Activated T-cell treated with anti-CD3 and anti-CD28 coated beads, Interleukin-2, amount 50 U/mL, for 1 hour (primary cell): ENCODE measurements at regions not wholly inside any gene's neighbourhood (a gene's known extent, or its start where the extent isn't known, plus 50 kb on each side); places are given as distances from the start of the nearest gene placed in this dataset.
A peak's percentile ranks its signal among the peaks of the same experiment; 100 is the strongest.
"Not testable (repeated sequence)": the region's sequence is repeated elsewhere in the genome, so short reads cannot be mapped to it uniquely, and the experiment has no call there.

ENCODE experiments used
- DNase-seq: peaks from one replicate; pipeline ENCODE4 v3.0.0-alpha.2; 2020

GRCh38 chr19:20482721-20483120 is 82.9 kb downstream of the ZNF737 start:
- no peak for DNase-seq

GRCh38 chr19:20481736-20482135 is 83.8 kb downstream of the ZNF737 start:
- no peak for DNase-seq

- DNase-seq = no peak
Measured at GRCh38 chr19:20479483-20479882, 86.1 kb downstream of the ZNF737 start.

DNA sequence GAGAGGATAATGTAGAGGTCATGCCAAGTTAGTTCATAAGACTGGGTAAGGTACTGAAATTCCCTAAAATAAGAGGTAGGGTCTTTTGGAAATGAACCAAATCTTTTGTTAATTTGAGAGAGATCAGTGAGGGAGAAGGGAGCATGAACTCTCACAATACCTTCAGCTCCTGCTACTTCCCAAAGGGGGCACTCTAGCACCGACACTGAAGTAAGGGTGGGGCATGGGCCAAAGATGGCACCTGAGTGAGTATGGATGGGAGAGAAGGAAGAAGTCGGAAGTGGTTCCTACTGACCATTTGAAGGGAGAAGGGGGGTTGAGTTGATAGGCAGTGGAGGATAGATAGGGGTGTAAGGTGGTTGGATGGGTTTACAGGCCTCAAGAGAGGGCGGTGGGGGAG is 86.6 kb downstream of the ZNF737 start:
- DNase-seq = no peak

DNA sequence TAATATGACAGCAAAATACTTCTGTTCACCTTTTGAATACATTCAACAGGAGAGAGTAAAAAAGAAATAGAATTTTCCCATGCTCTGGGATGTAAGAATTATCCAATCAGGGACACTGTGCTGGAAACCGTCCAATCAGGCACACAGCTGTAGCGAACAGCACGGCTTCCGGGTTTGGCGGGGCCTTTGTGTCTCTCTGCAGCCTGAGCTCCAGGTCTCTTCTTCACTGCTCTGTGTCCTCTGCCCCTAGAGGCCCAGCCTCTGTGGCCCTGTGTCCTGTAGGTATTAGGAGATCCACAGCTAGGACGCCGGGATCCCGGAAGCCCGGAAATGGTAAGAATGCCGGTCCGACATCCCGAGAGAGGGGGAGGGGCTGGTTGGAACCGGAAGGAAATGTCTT is 92.7 kb downstream of the ZNF737 start:
- no peak for DNase-seq

GRCh38 chr19:20471431-20471830 is 94.2 kb downstream of the ZNF737 start:
- DNase-seq = no peak

DNA sequence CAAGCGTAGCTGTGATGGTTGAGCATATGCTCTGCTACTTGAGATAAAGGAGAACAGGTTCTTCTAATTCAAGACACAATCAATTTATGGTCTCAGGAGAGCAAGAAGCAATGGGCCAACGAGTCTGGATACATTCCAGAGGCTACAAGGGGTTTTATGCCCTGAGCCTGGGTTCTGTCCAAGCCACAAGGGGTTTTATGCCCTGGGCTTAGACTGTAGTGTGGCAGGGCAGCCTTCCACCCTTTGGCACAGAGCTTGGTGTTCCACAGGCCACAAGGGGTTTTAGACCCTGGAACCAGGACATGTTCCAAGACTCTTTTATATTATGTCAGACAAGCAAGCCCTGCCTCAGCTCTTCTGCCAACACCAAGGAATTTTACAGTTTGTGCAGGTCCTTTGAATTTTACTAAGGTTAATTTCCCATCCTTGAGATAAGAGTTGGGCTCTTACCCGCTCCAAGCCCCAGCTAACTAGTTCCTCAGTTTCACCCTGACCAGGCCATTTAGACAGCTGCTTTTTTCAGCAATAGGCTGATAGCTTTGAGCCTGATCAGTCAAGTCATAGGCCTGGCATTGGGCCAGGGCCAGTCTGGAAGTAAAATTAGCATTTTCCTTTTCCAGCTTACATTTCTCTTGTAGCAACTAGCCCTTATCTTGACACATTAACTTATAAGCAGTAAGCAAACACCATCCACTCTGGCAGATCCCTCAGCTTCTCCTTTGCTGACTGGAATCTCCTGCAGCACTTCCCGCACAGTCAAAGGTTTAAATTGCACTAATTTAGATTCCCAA is 95.0 kb downstream of the ZNF737 start:
- DNase-seq = no peak

- DNase-seq = not testable (repeated sequence)
Measured at GRCh38 chr19:20466638-20466990, 99.0 kb downstream of the ZNF737 start.

DNA sequence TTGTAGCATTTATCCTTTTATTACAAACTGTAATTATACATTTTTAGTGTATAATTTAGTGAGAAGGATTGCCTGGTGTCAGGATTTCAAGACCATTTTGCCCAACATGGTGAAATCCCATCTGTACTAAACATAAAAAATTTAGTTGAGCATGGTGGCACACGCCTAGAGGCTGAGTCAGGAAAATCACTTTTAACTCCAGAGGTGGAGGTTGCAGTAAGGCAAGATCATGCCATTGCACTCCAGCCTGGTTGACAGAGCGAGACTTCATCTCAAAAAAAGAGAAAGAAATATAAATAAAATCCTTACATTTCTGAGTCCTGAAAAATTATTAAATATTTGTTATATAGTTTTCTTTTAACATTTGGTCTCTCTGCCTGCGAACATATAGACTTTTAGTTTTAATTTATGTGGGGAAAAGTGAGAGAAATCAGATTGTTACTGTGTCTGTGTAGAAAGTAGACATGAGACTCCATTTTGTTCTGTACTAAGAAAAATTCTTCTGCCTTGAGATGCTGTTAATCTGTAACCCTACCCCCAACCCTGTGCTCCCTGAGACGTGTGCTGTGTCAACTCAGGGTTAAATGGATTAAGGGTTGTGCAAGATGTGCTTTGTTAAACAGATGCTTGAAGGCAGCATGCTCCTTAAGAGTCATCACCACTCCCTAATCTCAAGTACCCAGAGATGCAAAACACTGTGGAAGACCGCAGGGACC is 99.5 kb downstream of the ZNF737 start:
- not testable (repeated sequence) for DNase-seq

- no peak for DNase-seq
Measured at GRCh38 chr19:20453425-20453935, 112.1 kb downstream of the ZNF737 start.

GRCh38 chr19:20444202-20444885 is 121.2 kb downstream of the ZNF737 start:
- DNase-seq = no peak

DNA sequence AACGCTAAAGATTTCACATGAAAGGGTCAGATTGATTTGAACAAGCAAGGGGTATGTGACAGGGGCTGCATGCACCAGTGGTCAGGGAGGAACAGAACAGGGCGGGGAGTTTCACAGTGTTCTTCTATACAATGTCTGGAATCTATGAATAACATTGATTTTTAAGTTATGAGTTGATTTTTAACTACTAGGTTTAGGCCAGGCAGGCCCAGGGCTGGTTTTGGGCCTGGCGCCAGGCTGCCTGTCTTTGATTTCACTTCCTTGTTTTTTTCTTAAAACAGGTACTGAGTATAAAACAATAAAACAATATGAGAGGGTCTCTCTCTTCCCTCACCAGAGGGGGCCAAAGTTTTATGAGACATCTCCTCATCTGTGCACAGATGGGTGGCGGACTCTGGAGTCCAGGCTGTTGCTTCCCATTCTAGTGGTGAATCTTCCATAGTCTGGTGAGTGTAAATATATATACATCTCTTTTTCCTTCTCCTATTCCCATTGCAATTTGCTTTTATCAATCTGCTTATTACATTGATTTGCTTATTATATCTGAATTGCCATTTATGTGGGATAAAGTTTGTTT is 133.2 kb downstream of the ZNF737 start:
- DNase-seq = not testable (repeated sequence)

DNA sequence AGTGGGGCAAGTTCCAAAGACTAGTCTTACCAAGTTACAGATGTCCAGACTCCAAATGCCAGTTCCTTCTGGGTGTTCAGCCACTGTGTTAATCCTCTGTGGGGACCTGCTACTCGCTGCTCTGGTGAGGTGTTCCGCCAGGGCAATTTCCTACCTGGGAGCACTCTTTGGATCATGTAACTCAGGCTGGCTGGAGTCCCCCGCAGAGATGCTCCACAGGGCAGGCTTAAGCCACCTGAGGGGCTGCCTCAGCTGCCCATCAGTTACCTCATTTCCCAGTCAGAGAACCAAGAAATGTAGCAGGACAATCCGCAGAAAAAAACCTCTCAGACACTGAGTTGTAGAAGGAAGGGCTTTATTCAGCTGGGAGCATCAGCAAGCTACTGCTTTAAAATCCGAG is 133.8 kb downstream of the ZNF737 start:
- no peak for DNase-seq

DNA sequence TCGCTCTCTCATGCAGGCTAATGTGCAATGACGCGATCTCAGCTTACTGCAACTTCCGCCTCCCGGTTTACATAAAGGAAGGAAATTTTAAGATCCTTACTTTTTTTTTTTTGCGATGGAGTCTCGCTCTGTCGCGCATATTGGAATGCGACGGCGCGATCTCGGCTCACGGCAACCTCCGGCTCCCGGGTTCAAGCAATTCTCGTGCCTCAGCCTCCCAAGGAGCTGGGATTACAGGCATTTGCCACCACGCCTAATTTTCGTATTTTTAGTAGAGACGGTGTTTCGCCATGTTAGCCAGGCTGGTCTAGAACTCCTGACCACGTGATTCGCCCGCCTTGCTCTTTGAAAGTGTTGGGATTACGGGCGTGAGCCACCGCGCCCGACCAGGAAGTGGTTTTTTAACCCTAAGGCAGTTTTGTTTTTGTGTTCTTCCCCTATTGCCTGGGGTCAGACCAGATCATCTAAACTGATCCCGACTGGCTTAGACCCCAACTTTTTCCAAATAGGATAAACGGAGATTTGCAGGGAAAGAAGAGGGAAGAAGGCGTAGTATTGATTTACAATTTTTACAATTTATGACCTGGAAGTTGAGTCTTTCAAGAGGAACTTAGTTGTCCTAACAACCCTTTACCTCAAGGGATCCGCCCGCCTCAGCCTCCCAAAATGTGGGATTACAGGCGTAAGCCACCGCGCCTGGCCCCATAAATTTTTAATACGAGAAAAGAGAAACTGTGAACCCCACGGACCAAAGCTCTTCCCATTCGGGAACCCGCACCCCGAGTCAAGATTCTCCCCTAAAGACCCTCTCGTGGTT is 142.0 kb downstream of the ZNF737 start:
- DNase-seq = peak; percentile 30

- no peak for DNase-seq
Measured at GRCh38 chr19:20422216-20423205, 143.1 kb downstream of the ZNF737 start.

DNA sequence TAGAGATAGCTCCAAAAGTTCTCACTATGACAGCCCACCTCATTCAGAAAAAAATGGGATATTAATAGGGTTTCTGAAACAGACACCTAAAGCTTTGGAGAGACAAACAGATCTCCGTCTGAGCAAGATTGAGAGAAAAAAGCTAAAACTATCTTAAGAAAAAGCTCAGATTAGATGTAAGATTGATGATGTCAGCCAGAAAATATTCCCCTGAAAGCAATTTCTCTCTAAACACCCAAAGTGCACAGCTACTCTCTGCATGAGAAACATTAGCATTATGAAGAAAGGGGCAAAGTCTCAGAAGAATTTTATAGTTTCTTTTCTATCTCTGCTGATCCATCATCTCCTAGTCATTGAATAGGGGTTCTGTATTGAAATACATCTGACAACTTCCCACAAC is 148.9 kb downstream of the ZNF737 start:
- no peak for DNase-seq

GRCh38 chr19:20414120-20414519 is 151.5 kb downstream of the ZNF737 start:
- DNase-seq = no peak

- no peak for DNase-seq
Measured at GRCh38 chr19:20413705-20414104, 151.9 kb downstream of the ZNF737 start.

GRCh38 chr19:20412846-20413245 is 152.7 kb downstream of the ZNF737 start:
- no peak for DNase-seq

DNA sequence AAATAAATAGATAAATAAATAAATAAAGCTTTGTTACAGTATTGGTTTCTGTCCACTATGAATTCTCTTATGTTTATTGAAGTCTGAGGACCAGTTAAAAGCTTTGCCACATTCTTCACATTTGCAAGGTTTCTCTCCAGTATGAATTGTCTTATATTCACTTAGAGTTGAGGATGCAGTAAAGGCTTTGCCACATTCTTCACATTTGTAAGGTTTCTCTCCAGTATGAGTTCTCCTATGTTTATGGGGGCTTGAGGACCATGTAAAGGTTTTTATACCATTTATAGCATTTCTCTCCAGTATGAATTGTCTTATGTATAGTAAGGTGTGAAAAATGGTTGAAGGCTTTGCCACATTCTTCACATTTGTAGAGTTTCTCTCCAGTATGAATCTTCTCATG is 168.3 kb downstream of the ZNF737 start:
- no peak for DNase-seq

DNA sequence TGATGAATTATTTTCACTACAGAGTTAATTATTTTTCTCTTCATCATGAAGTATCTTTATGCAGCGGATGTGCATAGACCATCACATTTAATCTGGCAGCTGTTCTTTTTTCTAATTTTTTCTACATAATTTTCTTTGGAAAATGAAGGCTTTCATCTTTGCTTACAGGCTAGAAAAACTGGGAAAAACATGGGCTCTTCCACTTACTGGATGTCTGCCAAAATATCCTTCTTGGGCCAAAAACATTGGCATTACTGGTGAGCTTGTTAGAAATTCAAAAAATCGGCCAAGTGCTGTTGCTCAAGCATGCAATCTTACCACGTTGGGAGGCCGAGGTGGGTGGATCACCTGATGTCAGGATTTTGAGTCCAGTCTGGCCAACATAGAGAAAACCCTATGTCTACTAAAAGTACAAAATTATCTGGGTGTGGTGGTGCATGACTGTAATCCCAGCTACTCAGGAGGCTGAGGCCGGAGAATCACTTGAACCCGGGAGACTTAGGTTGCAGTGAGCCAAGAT is 176.8 kb downstream of the ZNF737 start:
- DNase-seq = no peak
